Activated CD8-positive, alpha-beta T cell treated with anti-CD3 and anti-CD28 coated beads for 36 hours (primary cell): ENCODE measurements at regions not wholly inside any gene's neighbourhood (a gene's known extent, or its start where the extent isn't known, plus 50 kb on each side); places are given as distances from the start of the nearest gene placed in this dataset.

ENCODE experiments used
- ATAC-seq: fragments of 200-7000 bp; cut with Tn5 transposase; one replicate; pipeline ENCODE4 v1.10.0; 2021; ENCODE audit warnings: mild to moderate bottlenecking, moderate library complexity
- CTCF ChIA-PET: fragments of 350-600 bp; sonication (Branson Sonifier 250); formaldehyde crosslinking; loops from one replicate; lab custom pipeline; 2021; ENCODE audit warnings: antibody characterized with exemption; lab: Charles Lee
- POLR2A ChIA-PET: fragments of 350-600 bp; sonication (Branson Sonifier 250); formaldehyde crosslinking; loops from one replicate; lab custom pipeline; 2021; ENCODE audit warnings: antibody characterized with exemption; lab: Charles Lee
- DNase-seq: peaks from one replicate; pipeline ENCODE4 v3.0.0-alpha.2; 2020
- H3K27ac Mint-ChIP-seq: one replicate; pipeline ENCODE4 v1.8.0; 2021; ENCODE audit warnings: mild to moderate bottlenecking, mixed read lengths
- H3K27me3 Mint-ChIP-seq: one replicate; pipeline ENCODE4 v1.8.0; 2021; ENCODE audit warnings: mixed read lengths
- H3K36me3 Mint-ChIP-seq: one replicate; pipeline ENCODE4 v1.8.0; 2021; ENCODE audit warnings: low read depth, mixed read lengths
- H3K4me1 Mint-ChIP-seq: one replicate; pipeline ENCODE4 v1.8.0; 2021; ENCODE audit warnings: low read depth, mixed read lengths
- H3K4me3 Mint-ChIP-seq: one replicate; pipeline ENCODE4 v1.8.0; 2021; ENCODE audit warnings: mild to moderate bottlenecking, moderate library complexity, mixed read lengths
- H3K9me3 Mint-ChIP-seq: one replicate; pipeline ENCODE4 v1.8.0; 2021; ENCODE audit warnings: mixed read lengths
- CTCF ChIP-seq: fragments of 200-600 bp; IDR thresholded peaks from one replicate; pipeline ENCODE4 v1.8.0; 2022; ENCODE audit warnings: antibody characterized with exemption, mild to moderate bottlenecking
- intact Hi-C: fragments of 100-400 bp; cut with micrococcal nuclease; formaldehyde crosslinking; loops from one replicate; pipeline ENCODE4 v1.10.0; 2022

- Mint-ChIP-seq H3K36me3 (no peaks in the 10 kb centered on the region), H3K27me3 (peaks cover 2% of the 10 kb centered on the region), H3K27ac (no peak overlapping the region), H3K9me3 (no peaks in the 10 kb centered on the region), H3K4me3 (no peak overlapping the region), H3K4me1 (no peaks in the 10 kb centered on the region)
- ATAC-seq (no peak), DNase-seq (no peak)
- CTCF ChIA-PET: interaction anchor here (1.3 kb wide), 1 partner anchor 8 kb away, joined by 3 read pairs; no protein-coding TSS in a partner anchor
- POLR2A ChIA-PET: no interaction called here
- intact Hi-C loops: no loop called here
- TF ChIP-seq CTCF: no peak
Observed at GRCh38 chr4:119872371-119873016, 194.2 kb downstream of the MAD2L1 start.

GRCh38 chr4:119870856-119871255, 195.8 kb downstream of the MAD2L1 start:
- no peaks in the 10 kb centered on the region for H3K4me1 Mint-ChIP-seq
- DNase-seq (no peak), ATAC-seq (no peak)
- no peak for TF ChIP-seq CTCF
- H3K36me3 Mint-ChIP-seq: no peaks in the 10 kb centered on the region
- intact Hi-C loops: no loop called here
- H3K27me3 Mint-ChIP-seq: peaks cover 2% of the 10 kb centered on the region
- POLR2A ChIA-PET: no interaction called here
- H3K27ac Mint-ChIP-seq: no peak overlapping the region
- H3K9me3 Mint-ChIP-seq: no peaks in the 10 kb centered on the region
- CTCF ChIA-PET: no interaction called here
- H3K4me3 Mint-ChIP-seq: no peak overlapping the region

GRCh38 chr4:119865789-119866188, 200.9 kb downstream of the MAD2L1 start:
- intact Hi-C loops: no loop called here
- POLR2A ChIA-PET: no interaction called here
- no peaks in the 10 kb centered on the region for H3K36me3 Mint-ChIP-seq
- no peak for TF ChIP-seq CTCF
- DNase-seq: no peak
- CTCF ChIA-PET: no interaction called here
- no peaks in the 10 kb centered on the region for H3K9me3 Mint-ChIP-seq
- H3K27ac Mint-ChIP-seq: no peak overlapping the region
- no peak for ATAC-seq
- no peaks in the 10 kb centered on the region for H3K27me3 Mint-ChIP-seq
- no peaks in the 10 kb centered on the region for H3K4me1 Mint-ChIP-seq
- H3K4me3 Mint-ChIP-seq: no peak overlapping the region

GRCh38 chr4:119865389-119865788, 201.3 kb downstream of the MAD2L1 start:
- no peak for ATAC-seq

GRCh38 chr4:119861731-119862130, 204.9 kb downstream of the MAD2L1 start:
- H3K9me3 Mint-ChIP-seq: no peaks in the 10 kb centered on the region
- H3K27ac Mint-ChIP-seq: no peak overlapping the region
- intact Hi-C loops: no loop called here
- DNase-seq (no peak), ATAC-seq (no peak)
- H3K4me3 Mint-ChIP-seq: no peak overlapping the region
- H3K4me1 Mint-ChIP-seq: no peaks in the 10 kb centered on the region
- no peaks in the 10 kb centered on the region for H3K27me3 Mint-ChIP-seq
- ChIA-PET POLR2A (no interaction called here), CTCF (no interaction called here)
- no peak for TF ChIP-seq CTCF
- no peaks in the 10 kb centered on the region for H3K36me3 Mint-ChIP-seq

More at GRCh38 chr4:119865389-119865788, 201.3 kb downstream of the MAD2L1 start:
- Mint-ChIP-seq H3K36me3 (no peaks in the 10 kb centered on the region), H3K27me3 (no peaks in the 10 kb centered on the region), H3K4me3 (no peak overlapping the region), H3K27ac (no peak overlapping the region), H3K4me1 (no peaks in the 10 kb centered on the region), H3K9me3 (no peaks in the 10 kb centered on the region)
- ChIA-PET CTCF (no interaction called here), POLR2A (no interaction called here)
- no peak for DNase-seq
- TF ChIP-seq CTCF: no peak
- intact Hi-C loops: no loop called here
